Tibial nerve (tissue), 4 donors: ENCODE measurements at regions not wholly inside any gene's neighbourhood (a gene's known extent, or its start where the extent isn't known, plus 50 kb on each side); places are given as distances from the start of the nearest gene placed in this dataset.

Source experiments
- DNase-seq, 2 donors: peaks; one replicate each; pipeline ENCODE4 v3.0.0-alpha.2; 2019; ENCODE audit warnings: low spot score in 2 of 2
- H3K27ac ChIP-seq, 4 donors: fragments of 200-600 bp; sonication (generic) in 3 of 4; one replicate each; pipeline ENCODE4 v1.5.1; 2017 to 2019; ENCODE audit warnings: mild to moderate bottlenecking in 1 of 4
- H3K27me3 ChIP-seq, 2 donors: fragments of 200-600 bp; sonication (generic) in 1 of 2; one replicate each; pipeline versions ENCODE4 v1.5.1 to v1.6.0; 2017 to 2019
- H3K36me3 ChIP-seq, 3 donors: fragments of 200-600 bp; sonication (generic); one replicate each; pipeline ENCODE4 v1.5.1; 2018 to 2019
- H3K4me1 ChIP-seq, 4 donors: fragments of 200-600 bp; sonication (generic) in 3 of 4; one replicate each; pipeline ENCODE4 v1.5.1; 2017 to 2019
- H3K4me3 ChIP-seq, 4 donors: fragments of 200-600 bp; sonication (generic) in 3 of 4; one replicate each; pipeline ENCODE4 v1.5.1; 2017 to 2019; ENCODE audit warnings: mild to moderate bottlenecking in 1 of 4, moderate library complexity in 1 of 4
- H3K9me3 ChIP-seq, 4 donors: fragments of 200-600 bp; sonication (generic) in 3 of 4; one replicate each; pipeline ENCODE4 v1.5.1; 2017 to 2019
- EP300 ChIP-seq, 2 donors: sonication (generic); formaldehyde crosslinking; IDR thresholded peaks; one replicate each; pipeline ENCODE4 v1.6.1; 2017; ENCODE audit warnings: antibody characterized with exemption in 2 of 2, mild to moderate bottlenecking in 1 of 2
- POLR2A ChIP-seq, 2 donors: fragments of 450-650 bp; IDR thresholded peaks; one replicate each; pipeline ENCODE4 v1.6.1; 2017; ENCODE audit warnings: antibody characterized with exemption in 2 of 2, mild to moderate bottlenecking in 2 of 2, moderate library complexity in 2 of 2
- WGBS, 2 donors: methylation state at CpG; one replicate each; pipeline ENCODE4 v1.1.5; 2018; 5-methylcytosine and 5-hydroxymethylcytosine counted together
- TF ChIP-seq, protein P1 (sequence below), 5 experiments: fragments of 200-600 bp in 3 of 5; fragments of 450-650 bp in 2 of 5; sonication (generic) in 3 of 5; IDR thresholded peaks; one replicate each; pipeline ENCODE4 v1.5.1; 2016 to 2019; ENCODE audit warnings: antibody characterized with exemption in 5 of 5, mild to moderate bottlenecking in 3 of 5, moderate library complexity in 2 of 5

DNA sequence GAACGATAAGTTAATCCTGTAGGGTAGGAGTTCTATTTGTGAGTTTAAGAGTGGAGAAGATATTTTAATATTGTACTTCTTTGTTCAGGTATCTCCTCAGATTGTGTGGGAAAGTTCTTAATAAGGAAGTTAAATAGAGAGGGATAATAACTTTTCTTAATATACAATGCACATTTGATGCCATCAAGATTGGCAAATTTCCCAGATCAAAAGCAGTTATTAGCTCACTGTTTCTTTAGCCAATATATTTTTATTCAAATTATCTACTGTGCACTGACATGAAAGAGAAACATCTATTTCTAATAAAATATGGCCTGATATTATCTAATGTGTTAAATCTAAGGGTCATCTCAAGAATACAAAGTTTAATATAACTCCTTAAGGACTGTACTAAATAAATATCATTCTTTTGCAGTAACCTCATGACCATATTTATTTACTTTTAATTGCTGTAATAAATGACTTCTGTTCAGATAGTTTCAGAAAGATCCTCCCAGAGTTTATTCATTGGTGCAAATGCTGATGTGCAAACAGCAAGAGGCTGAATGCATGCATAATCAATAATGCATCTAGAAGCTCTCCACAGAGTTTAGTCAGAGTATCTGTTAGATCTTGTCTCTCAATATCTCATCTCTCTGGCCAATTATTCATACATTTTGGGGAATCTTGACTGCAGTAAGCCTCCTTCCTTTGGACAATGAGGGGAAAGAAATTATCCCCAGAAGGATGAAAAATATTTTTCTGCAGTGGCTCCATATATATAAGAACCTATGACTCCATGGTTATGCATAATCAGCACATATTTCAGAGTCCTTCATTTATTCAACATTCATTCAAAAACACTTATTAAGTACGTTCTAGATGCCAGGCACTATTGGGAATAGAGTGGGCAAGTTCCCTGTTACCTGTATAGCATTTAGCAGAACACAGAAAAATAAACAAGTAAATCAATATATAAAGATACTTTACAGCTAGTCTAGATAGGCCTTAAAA, 85.3 kb downstream of the SPATA31D1 start:
- H3K36me3 ChIP-seq, result no peaks in the 10 kb centered on the region
- WGBS, 2 donors, result 78 to 84% methylated on average over 2 of the region's 2 CpGs
- TF ChIP-seq, protein P1, sequence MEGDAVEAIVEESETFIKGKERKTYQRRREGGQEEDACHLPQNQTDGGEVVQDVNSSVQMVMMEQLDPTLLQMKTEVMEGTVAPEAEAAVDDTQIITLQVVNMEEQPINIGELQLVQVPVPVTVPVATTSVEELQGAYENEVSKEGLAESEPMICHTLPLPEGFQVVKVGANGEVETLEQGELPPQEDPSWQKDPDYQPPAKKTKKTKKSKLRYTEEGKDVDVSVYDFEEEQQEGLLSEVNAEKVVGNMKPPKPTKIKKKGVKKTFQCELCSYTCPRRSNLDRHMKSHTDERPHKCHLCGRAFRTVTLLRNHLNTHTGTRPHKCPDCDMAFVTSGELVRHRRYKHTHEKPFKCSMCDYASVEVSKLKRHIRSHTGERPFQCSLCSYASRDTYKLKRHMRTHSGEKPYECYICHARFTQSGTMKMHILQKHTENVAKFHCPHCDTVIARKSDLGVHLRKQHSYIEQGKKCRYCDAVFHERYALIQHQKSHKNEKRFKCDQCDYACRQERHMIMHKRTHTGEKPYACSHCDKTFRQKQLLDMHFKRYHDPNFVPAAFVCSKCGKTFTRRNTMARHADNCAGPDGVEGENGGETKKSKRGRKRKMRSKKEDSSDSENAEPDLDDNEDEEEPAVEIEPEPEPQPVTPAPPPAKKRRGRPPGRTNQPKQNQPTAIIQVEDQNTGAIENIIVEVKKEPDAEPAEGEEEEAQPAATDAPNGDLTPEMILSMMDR (IDR thresholded peaks at IDR 0.05), result no peak
- no peak overlapping the region for H3K4me3 ChIP-seq
- H3K27ac ChIP-seq, result no peak overlapping the region
- no peaks in the 10 kb centered on the region for H3K27me3 ChIP-seq
- H3K9me3 ChIP-seq, result no peaks in the 10 kb centered on the region
- DNase-seq, result no peak
- no peaks in the 10 kb centered on the region for H3K4me1 ChIP-seq

- TF ChIP-seq, protein P1 (IDR thresholded peaks at IDR 0.05), result no peak
- no peak for TF ChIP-seq EP300 (IDR thresholded peaks at IDR 0.05)
- no peak for DNase-seq
- H3K4me3 ChIP-seq, result no peak overlapping the region
- H3K9me3 ChIP-seq, result no peaks in the 10 kb centered on the region
- no peak overlapping the region for H3K27ac ChIP-seq
- H3K4me1 ChIP-seq, result no peaks in the 10 kb centered on the region
- H3K36me3 ChIP-seq, result no peaks in the 10 kb centered on the region
- H3K27me3 ChIP-seq, result no peaks in the 10 kb centered on the region
Measured at GRCh38 chr9:82080265-82080664, 91.7 kb downstream of the SPATA31D1 start.

- 56 to 73% methylated on average over 2 of the region's 2 CpGs for WGBS, 2 donors
- Histone ChIP-seq H3K4me1 (no peaks in the 10 kb centered on the region), H3K27ac (no peak overlapping the region), H3K9me3 (no peaks in the 10 kb centered on the region), H3K4me3 (no peak overlapping the region), H3K36me3 (no peaks in the 10 kb centered on the region), H3K27me3 (no peaks in the 10 kb centered on the region)
- no peak for TF ChIP-seq POLR2A (IDR thresholded peaks at IDR 0.05)
- TF ChIP-seq, protein P1 (IDR thresholded peaks at IDR 0.05), result no peak
- DNase-seq, result no peak
Measured at GRCh38 chr9:82081496-82081895, 92.9 kb downstream of the SPATA31D1 start.

GRCh38 chr9:82082563-82082962, 94.0 kb downstream of the SPATA31D1 start:
- no peak overlapping the region for H3K27ac ChIP-seq
- no peaks in the 10 kb centered on the region for H3K4me1 ChIP-seq
- no peaks in the 10 kb centered on the region for H3K36me3 ChIP-seq
- no peaks in the 10 kb centered on the region for H3K9me3 ChIP-seq
- H3K4me3 ChIP-seq, result no peak overlapping the region
- TF ChIP-seq EP300 (IDR thresholded peaks at IDR 0.05) (no peak), POLR2A (IDR thresholded peaks at IDR 0.05) (no peak)
- TF ChIP-seq, protein P1 (IDR thresholded peaks at IDR 0.05), result no peak
- no peak for DNase-seq
- no peaks in the 10 kb centered on the region for H3K27me3 ChIP-seq

DNA sequence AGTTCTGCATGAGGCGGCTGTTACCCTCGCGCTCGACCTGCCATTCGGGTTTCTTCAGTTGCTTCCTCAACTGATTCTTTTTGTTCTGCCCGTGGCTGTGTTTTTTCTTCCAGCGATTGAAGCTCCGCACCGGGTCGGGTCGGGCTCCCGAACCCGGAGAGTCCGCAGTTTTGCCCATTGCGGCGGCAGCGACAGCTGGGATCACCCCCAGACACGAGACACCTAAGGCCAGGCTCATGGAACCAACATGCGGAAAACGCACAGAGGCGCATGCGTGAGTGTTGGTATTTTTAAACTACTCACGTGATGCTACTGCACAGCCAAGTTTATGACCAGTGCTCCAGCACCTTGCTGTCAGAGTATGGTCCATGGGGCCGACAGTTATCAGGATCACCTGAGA, 100.0 kb downstream of the SPATA31D1 start:
- H3K9me3 ChIP-seq, result no peaks in the 10 kb centered on the region
- WGBS, 2 donors, result 97% methylated on average over 24 of the region's 24 CpGs
- TF ChIP-seq EP300 (IDR thresholded peaks at IDR 0.05) (no peak), POLR2A (IDR thresholded peaks at IDR 0.05) (no peak)
- TF ChIP-seq, protein P1 (IDR thresholded peaks at IDR 0.05), result no peak
- H3K4me1 ChIP-seq, result no peaks in the 10 kb centered on the region
- H3K27me3 ChIP-seq, result no peaks in the 10 kb centered on the region
- H3K36me3 ChIP-seq, result no peaks in the 10 kb centered on the region
- no peak overlapping the region for H3K4me3 ChIP-seq
- DNase-seq, result no peak
- no peak overlapping the region for H3K27ac ChIP-seq
